Brain microvascular endothelial cell (primary cell): ENCODE measurements at regions not wholly inside any gene's neighbourhood (a gene's known extent, or its start where the extent isn't known, plus 50 kb on each side); places are given as distances from the start of the nearest gene placed in this dataset.

Source experiments
- DNase-seq: peaks from one replicate; pipeline ENCODE4 v3.0.0-alpha.2; 2020
- H3K27ac ChIP-seq: fragments of 250-450 bp; sonication (Bioruptor Pico); 2 replicates; pipeline ENCODE4 v1.5.1; 2020; ENCODE audit warnings: mild to moderate bottlenecking, moderate library complexity
- H3K27me3 ChIP-seq: fragments of 250-450 bp; sonication (Bioruptor Pico); replicated peaks from 2 replicates; pipeline ENCODE4 v1.5.1; 2020; ENCODE audit warnings: mild to moderate bottlenecking
- H3K36me3 ChIP-seq: fragments of 250-450 bp; sonication (Bioruptor Pico); replicated peaks from 2 replicates; pipeline ENCODE4 v1.5.1; 2020; ENCODE audit warnings: mild to moderate bottlenecking
- H3K4me3 ChIP-seq: 2 replicates; pipeline ENCODE4 v1.5.1; 2011; ENCODE audit warnings: low read depth, mild to moderate bottlenecking, control low read depth, low read length, moderate library complexity
- CTCF ChIP-seq: IDR thresholded peaks from 2 replicates; pipeline ENCODE4 v1.5.1; 2011; ENCODE audit warnings: low read depth, mild to moderate bottlenecking, moderate library complexity, low read length, control low read depth, inconsistent platforms; ENCODE audit errors: missing control alignments
- in situ Hi-C: cut with HindIII; loops from 2 replicates; pipeline ENCODE4 v1.10.0; 2017; ENCODE audit warnings: low sequenced_read_pairs, low pct_ligation_motif_present

GRCh38 chr9:28882529-28882928, 1309.2 kb upstream of the C9orf72 start:
- H3K4me3 ChIP-seq = no peak overlapping the region
- no peaks in the 10 kb centered on the region for H3K36me3 ChIP-seq
- no peak for DNase-seq
- no peak for TF ChIP-seq CTCF
- in situ Hi-C loops = no loop called here
- H3K27ac ChIP-seq = no peak overlapping the region
- H3K27me3 ChIP-seq = no peaks in the 10 kb centered on the region

GRCh38 chr9:28883234-28883633, 1310.0 kb upstream of the C9orf72 start:
- no peak for TF ChIP-seq CTCF
- no peak overlapping the region for H3K4me3 ChIP-seq
- no peaks in the 10 kb centered on the region for H3K27me3 ChIP-seq
- in situ Hi-C loops = no loop called here
- no peak for DNase-seq
- H3K36me3 ChIP-seq = no peaks in the 10 kb centered on the region
- no peak overlapping the region for H3K27ac ChIP-seq

GRCh38 chr9:28887188-28887884, 1314.1 kb upstream of the C9orf72 start:
- Histone ChIP-seq H3K4me3 (no peak overlapping the region), H3K27me3 (no peaks in the 10 kb centered on the region), H3K27ac (no peak overlapping the region), H3K36me3 (no peaks in the 10 kb centered on the region)
- no peak for TF ChIP-seq CTCF
- no peak for DNase-seq
- in situ Hi-C loops = no loop called here

- H3K36me3 ChIP-seq = no peaks in the 10 kb centered on the region
- no peak overlapping the region for H3K4me3 ChIP-seq
- H3K27me3 ChIP-seq = no peaks in the 10 kb centered on the region
- no peak for TF ChIP-seq CTCF
- in situ Hi-C loops = no loop called here
- H3K27ac ChIP-seq = no peak overlapping the region
- DNase-seq = no peak
Observed at GRCh38 chr9:28888806-28889205, 1315.5 kb upstream of the C9orf72 start.

GRCh38 chr9:28892538-28892937, 1319.3 kb upstream of the C9orf72 start:
- Histone ChIP-seq H3K27ac (no peak overlapping the region), H3K27me3 (no peaks in the 10 kb centered on the region), H3K36me3 (no peaks in the 10 kb centered on the region), H3K4me3 (no peak overlapping the region)
- no peak for TF ChIP-seq CTCF
- in situ Hi-C loops = no loop called here
- DNase-seq = no peak

- TF ChIP-seq CTCF = no peak
- no peak for DNase-seq
- H3K36me3 ChIP-seq = no peaks in the 10 kb centered on the region
- H3K27me3 ChIP-seq = no peaks in the 10 kb centered on the region
- no peak overlapping the region for H3K27ac ChIP-seq
- in situ Hi-C loops = no loop called here
- H3K4me3 ChIP-seq = no peak overlapping the region
Observed at GRCh38 chr9:28899267-28899666, 1326.0 kb upstream of the C9orf72 start.
